ENCODE measurements at regions not wholly inside any gene's neighbourhood (a gene's known extent, or its start where the extent isn't known, plus 50 kb on each side); places are given as distances from the start of the nearest gene placed in this dataset.

DNA sequence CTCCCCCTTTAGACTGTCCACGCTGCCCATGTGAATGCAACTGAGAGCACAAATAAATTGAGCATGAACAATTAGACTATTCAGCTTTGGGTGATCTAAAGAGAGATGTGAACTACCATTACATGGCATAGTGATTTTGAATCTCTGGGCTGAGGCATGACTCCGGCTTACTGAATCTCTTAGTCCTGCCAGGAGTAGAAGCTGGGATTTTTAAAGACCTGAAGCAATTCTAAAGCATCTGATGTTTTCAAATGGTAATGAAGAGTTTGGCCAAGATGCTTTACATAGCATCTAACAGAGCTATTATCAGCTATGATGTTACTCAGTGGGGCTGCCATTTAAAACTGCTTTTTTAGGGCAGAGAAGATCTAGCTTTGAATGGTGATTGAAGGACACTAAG is 1059.1 kb downstream of the SORCS3 start:
- no peak for DNase-seq

DNA sequence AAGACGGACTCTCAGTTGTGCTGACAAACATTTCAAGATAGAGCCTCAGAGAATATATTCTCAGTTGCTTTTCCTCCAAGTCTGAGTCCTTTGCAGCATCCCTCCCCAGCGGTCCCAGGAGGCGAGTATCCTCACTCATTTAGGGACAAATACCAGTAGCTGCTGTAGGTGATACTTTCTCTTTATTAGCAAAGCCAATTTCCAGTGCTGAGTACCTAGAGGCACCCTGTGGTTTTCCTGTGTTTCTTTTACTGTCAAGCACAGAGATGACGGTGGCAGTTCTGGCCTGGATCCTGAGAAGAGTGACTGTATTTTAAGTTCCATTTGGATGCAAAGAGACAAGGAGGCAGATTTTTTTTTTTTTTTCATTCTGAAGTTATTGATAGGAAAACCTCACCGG is 1058.4 kb downstream of the SORCS3 start:
- in situ Hi-C loops (cut with MboI; ENCODE audit: low pct_ligation_motif_present in 1 of 4, low pct_unique_long_range_greater_than_20kb in 1 of 4, low sequenced_read_pairs in 3 of 4): loop anchor here in 3 of 4 donors (25.0 kb wide), 1 partner anchor 637 kb away; no protein-coding TSS in a partner anchor
- intact Hi-C loops (cut with DNase I; ENCODE audit: low total_unique reads): no loop called here
- no peaks in the 10 kb centered on the region for H3K9me3 ChIP-seq

More for the DNA sequence above, 1059.1 kb downstream of the SORCS3 start:
- intact Hi-C loops (cut with DNase I; ENCODE audit: low total_unique reads) (no loop called here), in situ Hi-C loops (cut with MboI; ENCODE audit: low pct_ligation_motif_present in 1 of 4, low pct_unique_long_range_greater_than_20kb in 1 of 4, low sequenced_read_pairs in 3 of 4) (no loop called here)
- 69 to 78% methylated on average over 2 of the region's 2 CpGs for WGBS, 2 donors (ENCODE audit: low coverage in 1 of 2)
- H3K36me3 ChIP-seq: no peaks in the 10 kb centered on the region
- H3K4me3 ChIP-seq: no peak overlapping the region
- H3K4me1 ChIP-seq: no peaks in the 10 kb centered on the region
- no peak for TF ChIP-seq POLR2A (IDR thresholded peaks at IDR 0.05)
- no peak for TF ChIP-seq EP300 (IDR thresholded peaks at IDR 0.05; ENCODE audit: low read depth)
- TF ChIP-seq, protein P1, sequence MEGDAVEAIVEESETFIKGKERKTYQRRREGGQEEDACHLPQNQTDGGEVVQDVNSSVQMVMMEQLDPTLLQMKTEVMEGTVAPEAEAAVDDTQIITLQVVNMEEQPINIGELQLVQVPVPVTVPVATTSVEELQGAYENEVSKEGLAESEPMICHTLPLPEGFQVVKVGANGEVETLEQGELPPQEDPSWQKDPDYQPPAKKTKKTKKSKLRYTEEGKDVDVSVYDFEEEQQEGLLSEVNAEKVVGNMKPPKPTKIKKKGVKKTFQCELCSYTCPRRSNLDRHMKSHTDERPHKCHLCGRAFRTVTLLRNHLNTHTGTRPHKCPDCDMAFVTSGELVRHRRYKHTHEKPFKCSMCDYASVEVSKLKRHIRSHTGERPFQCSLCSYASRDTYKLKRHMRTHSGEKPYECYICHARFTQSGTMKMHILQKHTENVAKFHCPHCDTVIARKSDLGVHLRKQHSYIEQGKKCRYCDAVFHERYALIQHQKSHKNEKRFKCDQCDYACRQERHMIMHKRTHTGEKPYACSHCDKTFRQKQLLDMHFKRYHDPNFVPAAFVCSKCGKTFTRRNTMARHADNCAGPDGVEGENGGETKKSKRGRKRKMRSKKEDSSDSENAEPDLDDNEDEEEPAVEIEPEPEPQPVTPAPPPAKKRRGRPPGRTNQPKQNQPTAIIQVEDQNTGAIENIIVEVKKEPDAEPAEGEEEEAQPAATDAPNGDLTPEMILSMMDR (IDR thresholded peaks at IDR 0.05): no peak
- TF ChIP-seq POLR2AphosphoS5 (IDR thresholded peaks at IDR 0.05): no peak
- H3K27me3 ChIP-seq: no peaks in the 10 kb centered on the region
- no peaks in the 10 kb centered on the region for H3K9me3 ChIP-seq
- no peak overlapping the region for H3K27ac ChIP-seq

DNA sequence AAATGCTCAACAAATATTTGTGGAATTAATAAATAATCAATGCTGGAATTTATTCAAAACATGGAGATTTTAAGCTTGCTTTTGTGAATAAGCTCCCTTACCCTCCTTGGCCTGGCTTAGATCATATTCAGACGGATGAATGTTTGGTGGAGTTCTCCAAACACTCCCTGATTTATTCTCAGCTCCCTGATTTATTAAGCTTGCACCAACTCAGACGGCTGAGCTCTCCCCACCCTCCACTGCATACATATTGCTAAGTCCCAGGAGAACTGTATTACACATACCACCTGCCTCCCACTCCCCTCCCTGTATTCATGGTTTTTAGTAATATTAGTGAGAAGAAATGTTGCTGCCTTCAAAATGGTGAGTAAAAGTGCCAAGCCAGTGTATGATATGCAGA is 1057.5 kb downstream of the SORCS3 start:
- Histone ChIP-seq H3K27me3 (no peaks in the 10 kb centered on the region), H3K4me3 (no peak overlapping the region), H3K9me3 (no peaks in the 10 kb centered on the region), H3K4me1 (no peaks in the 10 kb centered on the region), H3K36me3 (no peaks in the 10 kb centered on the region), H3K27ac (no peak overlapping the region)
- TF ChIP-seq POLR2AphosphoS5 (IDR thresholded peaks at IDR 0.05) (no peak), POLR2A (IDR thresholded peaks at IDR 0.05) (no peak), EP300 (IDR thresholded peaks at IDR 0.05; ENCODE audit: low read depth) (no peak)
- TF ChIP-seq, protein P1 (IDR thresholded peaks at IDR 0.05): no peak
- WGBS, 2 donors (ENCODE audit: low coverage in 1 of 2): 43 to 61% methylated on average over 1 to 2 of the region's 2 CpGs
- intact Hi-C loops (cut with DNase I; ENCODE audit: low total_unique reads): no loop called here
- in situ Hi-C loops (cut with MboI; ENCODE audit: low pct_ligation_motif_present in 1 of 4, low pct_unique_long_range_greater_than_20kb in 1 of 4, low sequenced_read_pairs in 3 of 4): loop anchor here in 3 of 4 donors (25.0 kb wide), 1 partner anchor 636 kb away; no protein-coding TSS in a partner anchor
- DNase-seq: no peak

More for the DNA sequence above, 1058.4 kb downstream of the SORCS3 start:
- Histone ChIP-seq H3K4me3 (no peak overlapping the region), H3K27ac (no peak overlapping the region), H3K27me3 (no peaks in the 10 kb centered on the region), H3K36me3 (no peaks in the 10 kb centered on the region), H3K4me1 (no peaks in the 10 kb centered on the region)
- TF ChIP-seq EP300 (IDR thresholded peaks at IDR 0.05; ENCODE audit: low read depth) (no peak), POLR2A (IDR thresholded peaks at IDR 0.05) (no peak), POLR2AphosphoS5 (IDR thresholded peaks at IDR 0.05) (no peak)
- TF ChIP-seq, protein P1 (IDR thresholded peaks at IDR 0.05): no peak
- no peak for DNase-seq
- 76 to 84% methylated on average over 4 to 5 of the region's 5 CpGs for WGBS, 2 donors (ENCODE audit: low coverage in 1 of 2)

DNA sequence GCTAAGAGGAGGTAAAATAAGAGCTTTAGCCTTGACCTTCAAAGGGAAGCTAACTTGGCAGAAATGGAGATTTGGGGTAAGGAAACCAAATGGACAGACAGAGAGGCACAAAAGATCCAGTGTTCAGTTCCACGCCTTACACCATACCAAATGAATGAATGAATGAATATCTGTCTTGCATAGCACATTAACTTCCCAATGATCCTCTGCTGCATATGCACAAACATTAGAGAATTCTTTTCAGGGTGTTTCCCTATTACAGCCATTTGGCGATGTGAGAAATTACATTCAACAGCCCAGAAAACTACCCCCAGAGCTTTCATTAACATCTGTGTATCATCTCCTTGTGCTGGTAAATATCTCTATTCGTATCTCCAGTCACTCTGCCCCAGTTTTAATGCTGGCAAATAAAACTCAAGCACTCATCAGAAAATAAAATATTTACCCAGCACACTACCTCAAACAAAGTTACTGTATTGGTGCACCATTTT is 1056.2 kb downstream of the SORCS3 start:
- H3K4me1 ChIP-seq: no peaks in the 10 kb centered on the region
- no peaks in the 10 kb centered on the region for H3K9me3 ChIP-seq
- no peak for TF ChIP-seq POLR2A (IDR thresholded peaks at IDR 0.05)
- no peak for TF ChIP-seq EP300 (IDR thresholded peaks at IDR 0.05; ENCODE audit: low read depth)
- TF ChIP-seq, protein P1 (IDR thresholded peaks at IDR 0.05): no peak
- no peak for TF ChIP-seq POLR2AphosphoS5 (IDR thresholded peaks at IDR 0.05)
- H3K4me3 ChIP-seq: no peak overlapping the region
- intact Hi-C loops (cut with DNase I; ENCODE audit: low total_unique reads) (no loop called here), in situ Hi-C loops (cut with MboI; ENCODE audit: low pct_ligation_motif_present in 1 of 4, low pct_unique_long_range_greater_than_20kb in 1 of 4, low sequenced_read_pairs in 3 of 4) (loop anchor here in 3 of 4 donors (25.0 kb wide), 1 partner anchor 635 kb away; no protein-coding TSS in a partner anchor)
- H3K27ac ChIP-seq: no peak overlapping the region
- H3K36me3 ChIP-seq: no peaks in the 10 kb centered on the region
- no peak for DNase-seq
- WGBS, 2 donors (ENCODE audit: low coverage in 1 of 2): 31 to 66% methylated on average over 3 of the region's 3 CpGs
- no peaks in the 10 kb centered on the region for H3K27me3 ChIP-seq
